AG04450 (cell line): ENCODE measurements at regions not wholly inside any gene's neighbourhood (a gene's known extent, or its start where the extent isn't known, plus 50 kb on each side); places are given as distances from the start of the nearest gene placed in this dataset.

Experiments used
- CTCF ChIA-PET: fragments of 300-600, 350-600 bp; formaldehyde crosslinking; extraction: SDS; loops from one replicate; lab custom pipeline; 2022; ENCODE audit warnings: antibody characterized with exemption, inconsistent platforms; lab: Charles Lee
- POLR2A ChIA-PET: fragments of 350-600 bp; formaldehyde crosslinking; extraction: SDS; loops from one replicate; lab custom pipeline; 2021; ENCODE audit warnings: antibody characterized with exemption, inconsistent platforms; lab: Yijun Ruan, JAX
- DNase-seq: peaks from one replicate; pipeline ENCODE4 v3.0.0-alpha.2; 2011; ENCODE audit warnings: low read depth, low spot score
- H3K27ac ChIP-seq: one replicate; pipeline ENCODE4 v1.5.1; 2012; ENCODE audit warnings: low read depth, low read length, control low read depth
- H3K27me3 ChIP-seq: one replicate; pipeline ENCODE4 v1.6.0; 2012; ENCODE audit warnings: low read length; ENCODE audit not compliant: control insufficient read depth, insufficient read depth
- H3K4me3 ChIP-seq: 2 replicates; pipeline ENCODE4 v1.5.1; 2011; ENCODE audit warnings: mild to moderate bottlenecking, low read depth, low read length, control low read depth
- H3K9me3 ChIP-seq: 2 replicates; pipeline ENCODE4 v1.5.1; 2012; ENCODE audit warnings: low read length; ENCODE audit not compliant: control insufficient read depth, insufficient read depth
- CTCF ChIP-seq: IDR thresholded peaks from 2 replicates; pipeline ENCODE4 v1.5.1; 2011; ENCODE audit warnings: low read depth, low read length, control low read depth, inconsistent platforms

DNA sequence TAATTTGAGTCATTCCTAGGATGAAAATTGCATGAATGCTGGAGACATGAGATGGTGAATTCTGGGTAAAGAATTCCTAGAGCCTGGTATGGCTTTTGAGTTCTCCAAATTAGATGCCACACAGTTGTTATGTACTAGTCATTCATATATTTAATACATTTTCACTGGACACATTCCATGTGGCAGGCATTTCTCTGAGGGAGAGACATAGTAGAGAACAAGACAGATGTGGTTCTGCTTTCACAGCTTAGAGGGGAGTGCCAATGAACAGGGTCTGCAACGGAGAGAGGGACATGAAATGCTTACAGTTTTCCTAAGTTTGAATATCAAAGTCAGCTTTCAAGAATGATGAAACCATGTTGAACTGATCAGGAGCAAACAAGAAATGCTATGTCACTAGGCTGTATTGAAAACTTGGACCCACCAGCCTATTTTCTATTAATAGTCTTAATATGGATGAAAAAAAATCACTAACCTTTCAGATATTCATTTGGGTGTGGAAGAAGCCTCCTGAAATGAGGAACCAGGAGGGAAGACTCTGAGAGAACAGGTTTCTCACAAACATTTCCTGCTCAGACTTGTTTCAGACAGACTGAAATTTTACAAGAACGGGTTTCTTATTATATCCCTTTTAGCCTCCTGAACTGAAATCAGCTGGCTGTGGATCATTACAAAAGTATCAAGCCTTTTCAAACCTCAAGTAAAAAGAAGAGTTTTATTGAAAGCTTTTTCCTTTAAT, 276.0 kb upstream of the TET2 start:
- DNase-seq: no peak
- ChIA-PET POLR2A (no interaction called here), CTCF (interaction anchor here (0.6 to 1.1 kb wide), 2 partner anchors 10 to 1858 kb away, joined by 3 read pairs; no protein-coding TSS in a partner anchor)
- H3K9me3 ChIP-seq: no peaks in the 10 kb centered on the region
- no peak overlapping the region for H3K27ac ChIP-seq
- TF ChIP-seq CTCF: no peak
- no peaks in the 10 kb centered on the region for H3K27me3 ChIP-seq
- H3K4me3 ChIP-seq: no peak overlapping the region

GRCh38 chr4:104878936-104879335, 267.7 kb upstream of the TET2 start:
- ChIA-PET POLR2A (no interaction called here), CTCF (no interaction called here)
- no peaks in the 10 kb centered on the region for H3K9me3 ChIP-seq
- no peak overlapping the region for H3K4me3 ChIP-seq
- no peak overlapping the region for H3K27ac ChIP-seq
- H3K27me3 ChIP-seq: no peaks in the 10 kb centered on the region
- DNase-seq: no peak
- TF ChIP-seq CTCF: no peak

DNA sequence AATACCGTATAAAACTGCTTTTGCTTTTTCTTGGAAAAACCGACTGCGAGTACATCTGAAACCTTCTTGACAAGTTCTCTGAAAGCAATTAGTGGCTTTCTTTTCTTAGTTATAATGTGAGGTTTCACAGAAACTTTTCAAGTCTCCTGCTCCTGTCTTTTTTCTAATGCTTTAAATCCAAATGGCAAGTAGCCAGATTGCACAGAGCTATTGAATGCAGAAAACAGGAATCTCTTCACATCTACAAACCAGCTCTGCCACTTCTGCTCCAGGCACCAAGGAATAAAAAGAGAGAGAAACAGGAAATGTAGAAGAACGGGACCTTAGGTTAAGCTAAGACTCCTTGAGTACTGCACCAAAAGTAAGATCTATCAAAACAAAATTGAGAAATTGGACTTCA, 267.3 kb upstream of the TET2 start:
- ChIA-PET CTCF (no interaction called here), POLR2A (no interaction called here)
- no peak overlapping the region for H3K4me3 ChIP-seq
- no peak overlapping the region for H3K27ac ChIP-seq
- no peaks in the 10 kb centered on the region for H3K9me3 ChIP-seq
- TF ChIP-seq CTCF: no peak
- DNase-seq: no peak
- H3K27me3 ChIP-seq: no peaks in the 10 kb centered on the region

DNA sequence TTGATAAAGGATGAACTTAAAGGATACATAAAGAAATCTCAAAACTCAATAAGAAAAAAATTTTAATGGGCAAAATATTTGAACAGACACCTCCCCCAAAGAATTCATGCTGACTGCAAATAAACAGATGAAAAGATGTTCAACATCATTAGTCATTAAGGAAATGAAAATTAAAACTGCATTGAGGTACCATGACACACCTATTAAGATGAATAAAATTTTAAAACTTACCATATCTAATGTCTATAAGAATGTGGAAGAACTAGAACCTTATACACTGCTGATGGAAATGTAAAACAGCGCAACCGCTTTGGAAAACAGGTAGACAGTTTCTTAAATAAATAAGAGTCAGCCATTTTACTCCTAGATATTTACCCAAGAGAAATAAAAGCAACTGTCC, 266.8 kb upstream of the TET2 start:
- no peaks in the 10 kb centered on the region for H3K27me3 ChIP-seq
- no peak overlapping the region for H3K27ac ChIP-seq
- POLR2A ChIA-PET: no interaction called here
- TF ChIP-seq CTCF: no peak
- H3K9me3 ChIP-seq: no peaks in the 10 kb centered on the region
- CTCF ChIA-PET: no interaction called here
- no peak overlapping the region for H3K4me3 ChIP-seq
- no peak for DNase-seq

- H3K4me3 ChIP-seq: no peak overlapping the region
- no peak for TF ChIP-seq CTCF
- no peaks in the 10 kb centered on the region for H3K27me3 ChIP-seq
- ChIA-PET POLR2A (no interaction called here), CTCF (no interaction called here)
- no peaks in the 10 kb centered on the region for H3K9me3 ChIP-seq
- no peak overlapping the region for H3K27ac ChIP-seq
- no peak for DNase-seq
Measured at GRCh38 chr4:104881136-104881886, 265.4 kb upstream of the TET2 start.
